HepG2 (cell line): ENCODE measurements at regions not wholly inside any gene's neighbourhood (a gene's known extent, or its start where the extent isn't known, plus 50 kb on each side); places are given as distances from the start of the nearest gene placed in this dataset.

Source experiments
- BRCA1 ChIP-seq: sonication (generic); formaldehyde crosslinking; IDR thresholded peaks from 2 replicates; pipeline ENCODE4 v1.4.0; 2020; ENCODE audit warnings: missing genetic modification reagents
- DMAP1 ChIP-seq: IDR thresholded peaks from 2 replicates; pipeline ENCODE4 v1.6.1; 2016
- MBNL3 ChIP-seq: fragments of 250-450 bp; sonication (Bioruptor Pico); conservative IDR thresholded peaks from 2 replicates; pipeline ENCODE4 v1.8.0; 2022; ENCODE audit warnings: mild to moderate bottlenecking, inconsistent platforms
- MIXL1 ChIP-seq: IDR thresholded peaks from 2 replicates; pipeline ENCODE4 v1.6.1; 2016
- MXI1 ChIP-seq: IDR thresholded peaks from 3 replicates; pipeline ENCODE4 v1.6.1; 2012; ENCODE audit warnings: low read depth, low read length, inconsistent platforms, borderline replicate concordance
- PHF20 ChIP-seq: sonication (generic); formaldehyde crosslinking; IDR thresholded peaks from 2 replicates; pipeline ENCODE4 v1.5.0; 2020; ENCODE audit warnings: mild to moderate bottlenecking, missing genetic modification reagents
- POGK ChIP-seq: sonication (generic); formaldehyde crosslinking; conservative IDR thresholded peaks from 2 replicates; pipeline ENCODE4 v1.8.0; 2022; ENCODE audit warnings: mild to moderate bottlenecking, moderate library complexity, missing genetic modification reagents
- TCF7L2 ChIP-seq: IDR thresholded peaks from 2 replicates; pipeline ENCODE4 v1.6.1; 2011; ENCODE audit warnings: mild to moderate bottlenecking, low read depth, low read length, moderate library complexity
- THAP9 ChIP-seq: sonication (generic); formaldehyde crosslinking; IDR thresholded peaks from 2 replicates; pipeline ENCODE4; 2020; ENCODE audit warnings: missing genetic modification reagents, mild to moderate bottlenecking, borderline replicate concordance
- ZBTB38 ChIP-seq: sonication (generic); formaldehyde crosslinking; IDR thresholded peaks from 2 replicates; pipeline ENCODE4 v1.5.1; 2020; ENCODE audit warnings: mild to moderate bottlenecking, missing genetic modification reagents
- ZBTB42 ChIP-seq: sonication (generic); formaldehyde crosslinking; IDR thresholded peaks from 2 replicates; pipeline ENCODE4 v1.5.0; 2020; ENCODE audit warnings: mild to moderate bottlenecking, missing genetic modification reagents
- ZKSCAN8 ChIP-seq: IDR thresholded peaks from 2 replicates; pipeline ENCODE4 v1.6.1; 2016; ENCODE audit warnings: borderline replicate concordance, missing genetic modification reagents, missing compliant biosample characterization
- ZMAT3 ChIP-seq: sonication (generic); formaldehyde crosslinking; conservative IDR thresholded peaks from 2 replicates; pipeline ENCODE4 v1.7.0; 2021; ENCODE audit warnings: missing genetic modification reagents
- ZNF556 ChIP-seq: sonication (generic); formaldehyde crosslinking; IDR thresholded peaks from 2 replicates; pipeline ENCODE4 v1.4.0; 2020; ENCODE audit warnings: mild to moderate bottlenecking, missing genetic modification reagents, borderline replicate concordance
- ZNF562 ChIP-seq: sonication (generic); formaldehyde crosslinking; IDR thresholded peaks from 2 replicates; pipeline ENCODE4 v1.8.0; 2022; ENCODE audit warnings: missing genetic modification reagents, borderline replicate concordance
- ZNF639 ChIP-seq: conservative IDR thresholded peaks from 2 replicates; pipeline ENCODE4 v1.6.1; 2018; ENCODE audit warnings: missing genetic modification reagents
- ZNF761 ChIP-seq: sonication (generic); formaldehyde crosslinking; conservative IDR thresholded peaks from 2 replicates; pipeline ENCODE4 v1.4.0; 2020; ENCODE audit warnings: mild to moderate bottlenecking, missing genetic modification reagents
- TF ChIP-seq, protein P1 (sequence below): sonication (generic); formaldehyde crosslinking; conservative IDR thresholded peaks from 2 replicates; pipeline ENCODE4 v1.8.0; 2022; ENCODE audit warnings: low read depth, missing genetic modification reagents
- TF ChIP-seq, protein P2 (sequence below): sonication (generic); formaldehyde crosslinking; IDR thresholded peaks from 2 replicates; pipeline ENCODE4 v1.8.1; 2023; ENCODE audit warnings: mild to moderate bottlenecking, missing genetic modification reagents
- TF ChIP-seq, protein P3 (sequence below): sonication (generic); formaldehyde crosslinking; IDR thresholded peaks from 2 replicates; pipeline ENCODE4 v1.8.0; 2022; ENCODE audit warnings: mild to moderate bottlenecking, missing genetic modification reagents, moderate library complexity

DNA sequence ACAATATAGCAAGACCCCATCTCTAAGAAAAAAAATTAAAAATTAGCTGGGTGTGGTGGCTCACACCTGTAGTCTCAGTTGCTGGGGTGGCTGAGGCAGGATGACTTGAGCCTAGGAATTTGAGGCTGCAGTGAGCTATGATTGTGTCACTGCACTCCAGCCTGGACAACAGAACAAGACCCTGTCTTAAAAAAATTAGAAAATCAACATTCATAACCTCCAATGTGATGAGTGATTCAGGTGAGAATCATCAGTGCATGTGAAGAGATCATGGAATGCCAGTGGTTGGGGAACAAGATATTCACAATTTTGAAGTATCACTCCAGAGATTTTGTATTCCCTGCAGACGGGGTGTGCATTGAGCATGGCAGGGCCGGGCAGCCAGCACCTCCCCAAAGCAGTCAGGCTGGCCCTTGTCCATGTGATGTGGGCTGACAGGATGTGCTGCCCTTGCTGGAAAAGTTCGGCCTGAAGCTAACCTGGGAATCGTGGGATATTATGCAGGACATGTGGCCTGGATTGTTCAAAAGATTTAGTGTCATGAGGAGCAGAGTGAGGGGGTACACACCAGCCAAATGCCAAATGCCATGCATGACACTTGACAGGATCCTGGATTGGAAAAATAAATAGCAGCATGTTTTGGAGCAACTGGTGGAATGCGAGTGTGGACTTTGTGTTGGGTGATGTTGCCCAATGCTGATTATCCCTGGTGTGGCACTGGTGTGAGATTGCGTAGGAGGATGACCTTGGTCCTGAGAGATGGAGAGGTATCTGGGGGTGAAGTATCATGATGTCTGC, 189.0 kb downstream of the RGS3 start (continued):
- TF ChIP-seq ZNF639, result peak; percentile 58; the same call in 1 of the 2 replicates
- TF ChIP-seq, protein P1, sequence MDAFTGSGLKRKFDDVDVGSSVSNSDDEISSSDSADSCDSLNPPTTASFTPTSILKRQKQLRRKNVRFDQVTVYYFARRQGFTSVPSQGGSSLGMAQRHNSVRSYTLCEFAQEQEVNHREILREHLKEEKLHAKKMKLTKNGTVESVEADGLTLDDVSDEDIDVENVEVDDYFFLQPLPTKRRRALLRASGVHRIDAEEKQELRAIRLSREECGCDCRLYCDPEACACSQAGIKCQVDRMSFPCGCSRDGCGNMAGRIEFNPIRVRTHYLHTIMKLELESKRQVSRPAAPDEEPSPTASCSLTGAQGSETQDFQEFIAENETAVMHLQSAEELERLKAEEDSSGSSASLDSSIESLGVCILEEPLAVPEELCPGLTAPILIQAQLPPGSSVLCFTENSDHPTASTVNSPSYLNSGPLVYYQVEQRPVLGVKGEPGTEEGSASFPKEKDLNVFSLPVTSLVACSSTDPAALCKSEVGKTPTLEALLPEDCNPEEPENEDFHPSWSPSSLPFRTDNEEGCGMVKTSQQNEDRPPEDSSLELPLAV (CRISPR knock-in tag), result no peak
- TF ChIP-seq ZNF562 (CRISPR knock-in tag), result no peak
- peak; percentile 55; the same call in 1 of the 3 replicates for TF ChIP-seq MXI1
- TF ChIP-seq PHF20 (CRISPR knock-in tag), result peak; percentile 49; the same call in 1 of the 2 replicates
- TF ChIP-seq DMAP1 (CRISPR knock-in tag), result peak; percentile 75; the same call in 1 of the 2 replicates
- TF ChIP-seq TCF7L2, result no peak
- TF ChIP-seq ZMAT3, result peak; percentile 83
- TF ChIP-seq MIXL1 (CRISPR knock-in tag), result peak; percentile 98
- TF ChIP-seq, protein P2, sequence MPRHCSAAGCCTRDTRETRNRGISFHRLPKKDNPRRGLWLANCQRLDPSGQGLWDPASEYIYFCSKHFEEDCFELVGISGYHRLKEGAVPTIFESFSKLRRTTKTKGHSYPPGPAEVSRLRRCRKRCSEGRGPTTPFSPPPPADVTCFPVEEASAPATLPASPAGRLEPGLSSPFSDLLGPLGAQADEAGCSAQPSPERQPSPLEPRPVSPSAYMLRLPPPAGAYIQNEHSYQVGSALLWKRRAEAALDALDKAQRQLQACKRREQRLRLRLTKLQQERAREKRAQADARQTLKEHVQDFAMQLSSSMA (CRISPR knock-in tag), result peak; percentile 78
- TF ChIP-seq ZBTB38 (CRISPR knock-in tag), result peak; percentile 66
- TF ChIP-seq POGK (CRISPR knock-in tag), result peak; percentile 79
- TF ChIP-seq, protein P3, sequence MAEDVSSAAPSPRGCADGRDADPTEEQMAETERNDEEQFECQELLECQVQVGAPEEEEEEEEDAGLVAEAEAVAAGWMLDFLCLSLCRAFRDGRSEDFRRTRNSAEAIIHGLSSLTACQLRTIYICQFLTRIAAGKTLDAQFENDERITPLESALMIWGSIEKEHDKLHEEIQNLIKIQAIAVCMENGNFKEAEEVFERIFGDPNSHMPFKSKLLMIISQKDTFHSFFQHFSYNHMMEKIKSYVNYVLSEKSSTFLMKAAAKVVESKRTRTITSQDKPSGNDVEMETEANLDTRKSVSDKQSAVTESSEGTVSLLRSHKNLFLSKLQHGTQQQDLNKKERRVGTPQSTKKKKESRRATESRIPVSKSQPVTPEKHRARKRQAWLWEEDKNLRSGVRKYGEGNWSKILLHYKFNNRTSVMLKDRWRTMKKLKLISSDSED (CRISPR knock-in tag), result no peak
- peak; percentile 30; the same call in 1 of the 2 replicates for TF ChIP-seq ZNF556
- no peak for TF ChIP-seq MBNL3 (CRISPR knock-in tag)
- TF ChIP-seq ZNF761 (CRISPR knock-in tag), result no peak
- peak; percentile 43; the same call in 1 of the 2 replicates for TF ChIP-seq THAP9 (CRISPR knock-in tag)
- TF ChIP-seq ZBTB42 (CRISPR knock-in tag), result no peak
- TF ChIP-seq BRCA1 (CRISPR knock-in tag), result 0 out of 2 replicates have a peak, but pooled peaks have one; percentile 27
- TF ChIP-seq ZKSCAN8 (CRISPR knock-in tag), result peak; percentile 96
